ENCODE measurements at regions not wholly inside any gene's neighbourhood (a gene's known extent, or its start where the extent isn't known, plus 50 kb on each side); places are given as distances from the start of the nearest gene placed in this dataset.

DNA sequence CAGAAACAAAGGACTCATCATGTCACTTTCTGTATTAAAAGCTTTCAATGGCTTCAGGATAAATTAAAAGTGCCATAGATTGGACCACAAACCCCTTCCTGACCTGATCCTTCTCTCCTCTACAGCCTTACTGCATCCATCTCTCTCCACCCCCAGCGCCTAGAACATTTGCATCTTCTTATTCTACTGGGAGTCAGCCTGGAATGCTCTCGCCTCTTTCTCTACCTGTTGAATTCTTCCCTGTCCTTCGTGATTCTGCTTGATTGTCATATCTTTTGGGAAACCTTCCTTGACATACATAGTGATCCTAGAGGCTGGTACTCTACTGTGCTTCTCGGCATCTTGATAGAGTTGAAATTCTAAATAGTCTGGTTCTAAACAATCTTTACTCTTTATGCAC lies 332.0 kb upstream of the PBX1 start:
- Histone ChIP-seq H3K4me1 (ENCODE audit: control insufficient read depth in 2 of 3, insufficient read depth in 2 of 3, low read depth in 1 of 3, low read length in 3 of 3) (no peaks in the 10 kb centered on the region), H3K9ac (ENCODE audit: low read length in 3 of 3) (no peak overlapping the region), H3K4me3 (ENCODE audit: low read length in 3 of 3) (no peak overlapping the region), H3K36me3 (ENCODE audit: control insufficient read depth in 2 of 3, insufficient read depth in 3 of 3, low read length in 3 of 3) (no peaks in the 10 kb centered on the region), H3K27me3 (ENCODE audit: control insufficient read depth, insufficient read depth, low read length) (no peaks in the 10 kb centered on the region), H3K9me3 (ENCODE audit: control insufficient read depth in 2 of 3, insufficient read depth in 1 of 3, low read length in 3 of 3) (no peaks in the 10 kb centered on the region), H3K27ac (ENCODE audit: low read depth in 2 of 2, low read length in 2 of 2) (no peak overlapping the region)
- intact Hi-C loops (cut with DNase I) = no loop called here
- DNase-seq (no peak), FAIRE-seq (no peak)
- TF ChIP-seq, protein P1, sequence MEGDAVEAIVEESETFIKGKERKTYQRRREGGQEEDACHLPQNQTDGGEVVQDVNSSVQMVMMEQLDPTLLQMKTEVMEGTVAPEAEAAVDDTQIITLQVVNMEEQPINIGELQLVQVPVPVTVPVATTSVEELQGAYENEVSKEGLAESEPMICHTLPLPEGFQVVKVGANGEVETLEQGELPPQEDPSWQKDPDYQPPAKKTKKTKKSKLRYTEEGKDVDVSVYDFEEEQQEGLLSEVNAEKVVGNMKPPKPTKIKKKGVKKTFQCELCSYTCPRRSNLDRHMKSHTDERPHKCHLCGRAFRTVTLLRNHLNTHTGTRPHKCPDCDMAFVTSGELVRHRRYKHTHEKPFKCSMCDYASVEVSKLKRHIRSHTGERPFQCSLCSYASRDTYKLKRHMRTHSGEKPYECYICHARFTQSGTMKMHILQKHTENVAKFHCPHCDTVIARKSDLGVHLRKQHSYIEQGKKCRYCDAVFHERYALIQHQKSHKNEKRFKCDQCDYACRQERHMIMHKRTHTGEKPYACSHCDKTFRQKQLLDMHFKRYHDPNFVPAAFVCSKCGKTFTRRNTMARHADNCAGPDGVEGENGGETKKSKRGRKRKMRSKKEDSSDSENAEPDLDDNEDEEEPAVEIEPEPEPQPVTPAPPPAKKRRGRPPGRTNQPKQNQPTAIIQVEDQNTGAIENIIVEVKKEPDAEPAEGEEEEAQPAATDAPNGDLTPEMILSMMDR (IDR thresholded peaks at IDR 0.05; ENCODE audit: borderline replicate concordance, extremely low read depth, insufficient read depth) = no peak

DNA sequence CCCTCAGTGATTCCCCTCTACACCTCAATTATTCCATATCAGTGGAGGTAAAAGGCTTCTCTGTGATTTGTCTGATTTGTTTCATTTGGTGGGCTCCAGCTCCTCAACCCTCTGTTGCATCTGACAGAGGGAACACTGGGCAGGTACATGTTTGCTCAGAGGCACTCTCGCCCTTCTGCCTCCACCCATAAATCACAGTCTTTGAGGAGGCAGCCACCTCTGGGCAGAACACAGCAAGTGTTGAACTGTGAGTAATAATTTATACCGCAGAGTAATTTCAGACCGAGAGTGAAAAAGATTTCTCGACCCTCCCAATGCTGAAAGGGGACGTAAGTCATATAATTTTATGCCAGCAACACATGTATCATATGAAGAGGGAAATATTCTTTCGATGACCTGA lies 330.1 kb upstream of the PBX1 start:
- no peaks in the 10 kb centered on the region for H3K9me3 ChIP-seq (ENCODE audit: control insufficient read depth in 2 of 3, insufficient read depth in 1 of 3, low read length in 3 of 3)
- no peaks in the 10 kb centered on the region for H3K27me3 ChIP-seq (ENCODE audit: control insufficient read depth, insufficient read depth, low read length)
- intact Hi-C loops (cut with DNase I) = no loop called here
- no peaks in the 10 kb centered on the region for H3K36me3 ChIP-seq (ENCODE audit: control insufficient read depth in 2 of 3, insufficient read depth in 3 of 3, low read length in 3 of 3)
- no peaks in the 10 kb centered on the region for H3K4me1 ChIP-seq (ENCODE audit: control insufficient read depth in 2 of 3, insufficient read depth in 2 of 3, low read depth in 1 of 3, low read length in 3 of 3)
- DNase-seq (peak in 4 of 5 donors; percentile 34 to 39 (median 36)), FAIRE-seq (no peak)
- H3K9ac ChIP-seq (ENCODE audit: low read length in 3 of 3) = no peak overlapping the region
- TF ChIP-seq, protein P1 (IDR thresholded peaks at IDR 0.05; ENCODE audit: borderline replicate concordance, extremely low read depth, insufficient read depth) = no peak
- no peak overlapping the region for H3K27ac ChIP-seq (ENCODE audit: low read depth in 2 of 2, low read length in 2 of 2)
- no peak overlapping the region for H3K4me3 ChIP-seq (ENCODE audit: low read length in 3 of 3)

DNA sequence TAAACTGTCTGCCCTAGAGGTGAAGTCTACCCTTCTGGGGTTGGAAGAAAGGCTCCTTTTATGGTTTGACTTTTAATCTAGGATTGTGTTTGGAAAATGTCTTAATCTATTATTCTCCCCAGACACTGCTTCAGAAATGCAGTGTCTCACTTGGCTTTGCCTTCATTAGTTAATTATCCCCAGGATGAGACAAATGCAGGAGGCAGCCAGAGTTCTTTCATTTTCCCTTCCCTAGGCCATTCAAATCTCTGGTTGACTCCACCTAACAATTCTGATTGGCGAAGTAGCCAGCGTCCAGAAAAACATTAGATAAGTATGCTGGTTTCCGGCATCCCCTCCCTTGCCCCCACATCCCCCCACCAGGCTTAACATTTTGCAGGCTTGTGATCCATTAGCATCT lies 325.8 kb upstream of the PBX1 start:
- Histone ChIP-seq H3K4me3 (ENCODE audit: low read length in 3 of 3) (no peak overlapping the region), H3K9me3 (ENCODE audit: control insufficient read depth in 2 of 3, insufficient read depth in 1 of 3, low read length in 3 of 3) (no peaks in the 10 kb centered on the region), H3K27ac (ENCODE audit: low read depth in 2 of 2, low read length in 2 of 2) (no peak overlapping the region), H3K36me3 (ENCODE audit: control insufficient read depth in 2 of 3, insufficient read depth in 3 of 3, low read length in 3 of 3) (no peaks in the 10 kb centered on the region), H3K9ac (ENCODE audit: low read length in 3 of 3) (no peak overlapping the region), H3K27me3 (ENCODE audit: control insufficient read depth, insufficient read depth, low read length) (no peaks in the 10 kb centered on the region), H3K4me1 (ENCODE audit: control insufficient read depth in 2 of 3, insufficient read depth in 2 of 3, low read depth in 1 of 3, low read length in 3 of 3) (no peaks in the 10 kb centered on the region)
- intact Hi-C loops (cut with DNase I) = no loop called here
- TF ChIP-seq, protein P1 (IDR thresholded peaks at IDR 0.05; ENCODE audit: borderline replicate concordance, extremely low read depth, insufficient read depth) = no peak
- FAIRE-seq = no peak
- DNase-seq = no peak

DNA sequence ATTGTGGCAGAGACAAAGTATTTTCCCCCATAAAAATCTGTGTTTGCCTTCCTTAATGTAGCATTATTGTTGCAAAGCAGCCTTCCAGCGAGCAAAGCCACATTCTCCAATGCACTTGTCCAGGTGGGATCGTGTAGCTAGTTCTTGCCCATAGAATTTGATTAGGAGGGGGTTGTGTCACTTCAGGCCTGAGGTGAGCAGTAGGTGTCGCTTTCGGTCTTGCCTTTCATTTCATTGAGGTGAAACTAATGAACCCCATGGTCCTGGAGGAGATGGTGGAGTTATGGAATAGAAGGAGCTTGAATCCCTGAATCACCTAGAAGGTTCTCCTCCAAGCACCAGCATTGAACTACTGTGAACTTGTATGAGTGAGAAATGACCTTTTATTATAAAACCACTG lies 318.9 kb upstream of the PBX1 start:
- no peak for FAIRE-seq
- Histone ChIP-seq H3K4me3 (ENCODE audit: low read length in 3 of 3) (no peak overlapping the region), H3K9ac (ENCODE audit: low read length in 3 of 3) (no peak overlapping the region), H3K4me1 (ENCODE audit: control insufficient read depth in 2 of 3, insufficient read depth in 2 of 3, low read depth in 1 of 3, low read length in 3 of 3) (no peaks in the 10 kb centered on the region), H3K36me3 (ENCODE audit: control insufficient read depth in 2 of 3, insufficient read depth in 3 of 3, low read length in 3 of 3) (no peaks in the 10 kb centered on the region), H3K9me3 (ENCODE audit: control insufficient read depth in 2 of 3, insufficient read depth in 1 of 3, low read length in 3 of 3) (no peaks in the 10 kb centered on the region), H3K27ac (ENCODE audit: low read depth in 2 of 2, low read length in 2 of 2) (no peak overlapping the region), H3K27me3 (ENCODE audit: control insufficient read depth, insufficient read depth, low read length) (no peaks in the 10 kb centered on the region)
- intact Hi-C loops (cut with DNase I) = no loop called here
- peak in 3 of 5 donors; percentile 19 to 38 (median 30) for DNase-seq
- TF ChIP-seq, protein P1 (IDR thresholded peaks at IDR 0.05; ENCODE audit: borderline replicate concordance, extremely low read depth, insufficient read depth) = no peak

Data from kidney (tissue), 13 donors.